ENCODE measurements at regions not wholly inside any gene's neighbourhood (a gene's known extent, or its start where the extent isn't known, plus 50 kb on each side); places are given as distances from the start of the nearest gene placed in this dataset.

DNA sequence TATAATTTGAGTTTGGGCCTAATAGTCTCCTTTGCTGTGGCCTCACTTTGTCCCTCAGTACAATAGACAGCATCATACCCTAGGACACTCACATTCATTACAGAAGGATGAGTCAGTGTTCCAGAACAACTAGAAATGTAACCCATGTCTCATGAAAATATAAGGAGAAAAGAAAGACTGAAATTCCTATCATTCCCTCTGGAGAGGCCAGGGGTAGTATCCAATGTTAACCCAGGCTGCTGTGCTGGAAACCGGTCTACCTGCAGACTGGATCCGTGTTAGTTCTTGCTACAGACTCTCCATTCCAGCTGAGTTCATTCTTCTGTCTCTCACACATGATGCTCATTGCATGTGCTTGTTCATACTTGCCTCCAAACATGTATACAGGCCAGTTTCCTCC is 75.8 kb upstream of the HOXC13 start:
- Histone ChIP-seq H3K4me3 (ENCODE audit: low read depth in 1 of 2, low read length in 1 of 2) (no peak overlapping the region), H3K9me3 (no peaks in the 10 kb centered on the region), H3K27me3 (peaks cover 89% of the 10 kb centered on the region), H3K4me1 (ENCODE audit: control insufficient read depth in 1 of 2, insufficient read depth in 1 of 2, low read depth in 1 of 2, low read length in 1 of 2) (no peaks in the 10 kb centered on the region), H3K36me3 (no peaks in the 10 kb centered on the region), H3K27ac (no peak overlapping the region)
- TF ChIP-seq, protein P1, sequence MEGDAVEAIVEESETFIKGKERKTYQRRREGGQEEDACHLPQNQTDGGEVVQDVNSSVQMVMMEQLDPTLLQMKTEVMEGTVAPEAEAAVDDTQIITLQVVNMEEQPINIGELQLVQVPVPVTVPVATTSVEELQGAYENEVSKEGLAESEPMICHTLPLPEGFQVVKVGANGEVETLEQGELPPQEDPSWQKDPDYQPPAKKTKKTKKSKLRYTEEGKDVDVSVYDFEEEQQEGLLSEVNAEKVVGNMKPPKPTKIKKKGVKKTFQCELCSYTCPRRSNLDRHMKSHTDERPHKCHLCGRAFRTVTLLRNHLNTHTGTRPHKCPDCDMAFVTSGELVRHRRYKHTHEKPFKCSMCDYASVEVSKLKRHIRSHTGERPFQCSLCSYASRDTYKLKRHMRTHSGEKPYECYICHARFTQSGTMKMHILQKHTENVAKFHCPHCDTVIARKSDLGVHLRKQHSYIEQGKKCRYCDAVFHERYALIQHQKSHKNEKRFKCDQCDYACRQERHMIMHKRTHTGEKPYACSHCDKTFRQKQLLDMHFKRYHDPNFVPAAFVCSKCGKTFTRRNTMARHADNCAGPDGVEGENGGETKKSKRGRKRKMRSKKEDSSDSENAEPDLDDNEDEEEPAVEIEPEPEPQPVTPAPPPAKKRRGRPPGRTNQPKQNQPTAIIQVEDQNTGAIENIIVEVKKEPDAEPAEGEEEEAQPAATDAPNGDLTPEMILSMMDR (IDR thresholded peaks at IDR 0.05), result no peak

DNA sequence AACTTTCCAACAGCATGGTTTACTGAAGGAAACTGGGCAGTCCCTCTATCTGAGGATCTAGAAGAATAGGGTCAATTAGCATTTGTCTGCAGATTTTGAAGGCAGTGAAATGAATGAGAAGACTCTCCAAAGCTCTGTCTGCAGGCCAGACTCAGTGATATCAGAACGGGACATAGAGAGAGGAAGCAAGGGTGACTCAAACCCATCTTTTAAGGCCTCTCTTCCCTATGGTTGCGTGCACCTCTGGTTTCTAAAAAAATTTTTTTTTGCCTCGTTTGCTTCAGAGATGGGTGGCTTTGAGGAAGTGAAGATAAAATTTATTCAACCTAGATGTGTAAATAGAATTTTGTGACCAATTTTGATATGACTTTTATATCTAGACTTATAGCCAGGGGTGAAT is 71.9 kb upstream of the HOXC13 start:
- TF ChIP-seq, protein P1 (IDR thresholded peaks at IDR 0.05), result no peak

DNA sequence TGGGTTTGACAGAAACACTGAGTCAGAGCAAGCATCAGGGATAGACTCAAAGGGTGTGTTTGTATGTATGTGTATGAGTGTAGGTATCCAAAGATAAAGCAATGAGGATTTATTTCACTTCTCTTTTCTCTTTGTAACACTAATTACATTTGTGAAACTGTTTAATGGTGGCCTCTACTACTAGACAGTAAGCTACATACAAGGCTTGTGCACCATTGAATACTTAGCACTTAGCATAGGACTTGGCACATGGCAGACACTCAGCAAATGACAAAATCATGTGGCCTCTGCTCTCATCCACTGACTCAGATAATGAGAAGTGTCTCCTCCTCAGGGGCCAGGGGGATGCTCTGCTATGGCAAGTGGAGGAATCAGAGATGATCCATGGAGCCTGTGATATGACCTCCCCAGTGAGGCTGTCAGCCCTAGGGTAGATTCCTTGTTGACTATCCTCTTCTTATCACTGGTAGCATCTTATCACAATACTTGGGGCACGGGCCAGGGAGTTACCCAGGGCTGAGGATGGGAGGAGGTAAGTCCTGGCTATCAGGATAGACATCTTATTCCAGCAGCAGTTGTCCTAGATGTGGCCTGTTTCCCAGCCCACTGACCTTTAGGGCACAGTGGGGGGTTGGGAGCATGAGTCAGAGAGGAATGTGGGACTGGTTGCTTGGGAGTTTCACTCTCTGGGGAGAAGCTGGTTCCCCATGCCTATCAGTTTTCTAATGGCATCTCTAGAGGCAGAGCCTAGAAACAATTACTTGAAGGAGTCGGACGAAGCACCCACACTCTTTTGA is 71.2 kb upstream of the HOXC13 start:
- no peak overlapping the region for H3K27ac ChIP-seq
- peaks cover 97% of the 10 kb centered on the region for H3K27me3 ChIP-seq
- H3K36me3 ChIP-seq, result no peaks in the 10 kb centered on the region
- no peaks in the 10 kb centered on the region for H3K9me3 ChIP-seq
- H3K4me3 ChIP-seq (ENCODE audit: low read depth in 1 of 2, low read length in 1 of 2), result no peak overlapping the region
- no peaks in the 10 kb centered on the region for H3K4me1 ChIP-seq (ENCODE audit: control insufficient read depth in 1 of 2, insufficient read depth in 1 of 2, low read depth in 1 of 2, low read length in 1 of 2)
- TF ChIP-seq, protein P1 (IDR thresholded peaks at IDR 0.05), result no peak

More for the DNA sequence above, 71.9 kb upstream of the HOXC13 start:
- no peaks in the 10 kb centered on the region for H3K9me3 ChIP-seq
- H3K4me3 ChIP-seq (ENCODE audit: low read depth in 1 of 2, low read length in 1 of 2), result no peak overlapping the region
- no peaks in the 10 kb centered on the region for H3K4me1 ChIP-seq (ENCODE audit: control insufficient read depth in 1 of 2, insufficient read depth in 1 of 2, low read depth in 1 of 2, low read length in 1 of 2)
- H3K36me3 ChIP-seq, result no peaks in the 10 kb centered on the region
- peaks cover 97% of the 10 kb centered on the region for H3K27me3 ChIP-seq
- no peak overlapping the region for H3K27ac ChIP-seq

DNA sequence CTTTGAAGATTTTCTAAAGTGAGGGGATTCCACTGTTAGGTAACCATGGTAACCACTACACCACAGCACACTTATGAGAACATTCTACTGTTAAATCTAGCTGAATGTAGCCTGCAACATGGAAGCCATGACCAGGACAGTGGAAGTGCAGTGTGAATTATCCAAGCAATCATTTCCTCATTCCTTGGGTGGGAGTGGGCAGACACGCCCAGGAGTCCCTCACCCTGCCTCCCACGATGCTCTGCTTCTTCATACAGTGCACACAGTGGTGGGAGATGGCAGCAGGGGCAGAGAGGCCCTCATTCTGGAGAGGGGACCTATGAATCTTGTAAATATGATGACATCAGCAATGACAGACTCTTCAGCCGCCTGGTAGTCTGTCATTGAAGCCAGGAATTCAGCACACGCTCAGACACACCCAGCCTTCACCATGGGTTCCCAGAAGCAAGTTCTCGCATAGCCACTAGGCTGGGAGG is 70.1 kb upstream of the HOXC13 start:
- Histone ChIP-seq H3K27ac (no peak overlapping the region), H3K36me3 (no peaks in the 10 kb centered on the region), H3K4me1 (ENCODE audit: control insufficient read depth in 1 of 2, insufficient read depth in 1 of 2, low read depth in 1 of 2, low read length in 1 of 2) (no peaks in the 10 kb centered on the region), H3K9me3 (no peaks in the 10 kb centered on the region), H3K4me3 (ENCODE audit: low read depth in 1 of 2, low read length in 1 of 2) (no peak overlapping the region), H3K27me3 (peaks cover 97% of the 10 kb centered on the region)
- TF ChIP-seq, protein P1 (IDR thresholded peaks at IDR 0.05), result no peak

DNA sequence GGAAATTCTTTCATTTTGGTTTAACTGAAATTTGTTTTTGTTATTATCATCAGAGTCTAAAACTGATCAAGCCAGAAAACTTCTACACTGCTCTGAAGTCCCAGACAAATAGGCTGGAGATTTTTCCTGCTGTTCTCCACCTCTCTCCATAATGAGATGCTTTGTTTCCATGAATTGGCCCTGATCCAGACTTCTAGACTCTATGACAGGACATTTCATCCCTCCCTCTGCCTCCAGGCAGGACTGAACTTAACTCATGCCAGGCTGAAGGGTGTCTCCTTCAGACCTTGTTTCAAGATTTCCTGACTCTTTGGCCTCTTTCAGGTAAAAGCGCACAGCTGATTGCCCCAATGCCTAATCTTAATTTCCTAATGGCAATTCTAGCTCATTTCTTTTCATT is 69.1 kb upstream of the HOXC13 start:
- TF ChIP-seq, protein P1 (IDR thresholded peaks at IDR 0.05), result no peak
- Histone ChIP-seq H3K36me3 (no peaks in the 10 kb centered on the region), H3K4me1 (ENCODE audit: control insufficient read depth in 1 of 2, insufficient read depth in 1 of 2, low read depth in 1 of 2, low read length in 1 of 2) (no peaks in the 10 kb centered on the region), H3K4me3 (ENCODE audit: low read depth in 1 of 2, low read length in 1 of 2) (no peak overlapping the region), H3K27ac (no peak overlapping the region), H3K9me3 (no peaks in the 10 kb centered on the region), H3K27me3 (peaks cover 88% of the 10 kb centered on the region)

Data from neutrophil (primary cell).